ENCODE measurements at regions not wholly inside any gene's neighbourhood (a gene's known extent, or its start where the extent isn't known, plus 50 kb on each side); places are given as distances from the start of the nearest gene placed in this dataset.

DNA sequence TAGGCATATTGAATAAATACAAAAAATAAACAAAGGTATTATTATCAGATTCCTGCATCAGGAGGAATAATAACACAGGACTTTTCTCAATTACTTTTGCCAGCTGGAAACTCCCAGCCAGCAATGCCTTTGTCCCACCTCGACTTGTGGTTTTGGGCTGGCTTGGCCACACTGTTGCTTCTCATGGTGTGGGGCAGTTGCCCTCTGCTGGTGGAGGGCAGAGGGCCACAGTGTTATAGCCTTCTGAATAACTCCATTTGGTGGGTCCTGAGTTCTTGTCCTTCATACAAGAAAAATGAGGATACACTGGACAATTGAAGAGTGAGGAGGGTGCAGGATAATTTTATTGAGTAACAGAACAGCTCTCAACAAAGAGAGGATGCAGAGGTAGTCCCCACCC lies 1206.0 kb upstream of the ADGRL3 start:
- no peak for TF ChIP-seq TEAD4 (IDR thresholded peaks at IDR 0.05)
- no peak for TF ChIP-seq FOXM1 (IDR thresholded peaks at IDR 0.05; ENCODE audit: borderline replicate concordance, low read depth)
- TF ChIP-seq, protein P1, sequence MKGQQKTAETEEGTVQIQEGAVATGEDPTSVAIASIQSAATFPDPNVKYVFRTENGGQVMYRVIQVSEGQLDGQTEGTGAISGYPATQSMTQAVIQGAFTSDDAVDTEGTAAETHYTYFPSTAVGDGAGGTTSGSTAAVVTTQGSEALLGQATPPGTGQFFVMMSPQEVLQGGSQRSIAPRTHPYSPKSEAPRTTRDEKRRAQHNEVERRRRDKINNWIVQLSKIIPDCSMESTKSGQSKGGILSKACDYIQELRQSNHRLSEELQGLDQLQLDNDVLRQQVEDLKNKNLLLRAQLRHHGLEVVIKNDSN (IDR thresholded peaks at IDR 0.05) = no peak
- TF ChIP-seq EP300 (IDR thresholded peaks at IDR 0.05; ENCODE audit: borderline replicate concordance) = no peak
- TF ChIP-seq, protein P2, sequence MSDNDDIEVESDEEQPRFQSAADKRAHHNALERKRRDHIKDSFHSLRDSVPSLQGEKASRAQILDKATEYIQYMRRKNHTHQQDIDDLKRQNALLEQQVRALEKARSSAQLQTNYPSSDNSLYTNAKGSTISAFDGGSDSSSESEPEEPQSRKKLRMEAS (IDR thresholded peaks at IDR 0.05) = no peak

Measured in Ishikawa (cell line).